Smooth muscle cell (in vitro differentiated cells): ENCODE measurements at regions not wholly inside any gene's neighbourhood (a gene's known extent, or its start where the extent isn't known, plus 50 kb on each side); places are given as distances from the start of the nearest gene placed in this dataset.

Source experiments
- DNase-seq: peaks from one replicate; lab custom pipeline; 2025; ENCODE audit not compliant: unreplicated experiment; lab: John Stamatoyannopoulos, UW
- H2AFZ ChIP-seq: fragments of 200-600 bp; sonication (generic); 2 replicates; pipeline ENCODE4 v1.6.0; 2016; ENCODE audit warnings: antibody characterized with exemption, low read depth, mild to moderate bottlenecking
- H3F3A ChIP-seq: fragments of 200-600 bp; sonication (generic); 2 replicates; pipeline ENCODE4 v1.6.0; 2017; ENCODE audit warnings: antibody characterized with exemption, low read depth
- H3K27ac ChIP-seq: fragments of 200-600 bp; sonication (generic); 2 replicates; pipeline ENCODE4 v1.5.1; 2016; ENCODE audit warnings: low read depth, mild to moderate bottlenecking
- H3K27me3 ChIP-seq: fragments of 200-600 bp; sonication (generic); 2 replicates; pipeline ENCODE4 v1.6.1; 2016; ENCODE audit warnings: low read depth, mild to moderate bottlenecking
- H3K36me3 ChIP-seq: fragments of 200-600 bp; sonication (generic); 2 replicates; pipeline ENCODE4 v1.5.1; 2016; ENCODE audit warnings: low read depth
- H3K4me1 ChIP-seq: fragments of 200-600 bp; sonication (generic); 2 replicates; pipeline ENCODE4 v1.5.1; 2016; ENCODE audit warnings: low read depth
- H3K4me2 ChIP-seq: fragments of 200-600 bp; sonication (generic); 2 replicates; pipeline ENCODE4 v1.6.0; 2016; ENCODE audit warnings: mild to moderate bottlenecking
- H3K4me3 ChIP-seq: fragments of 200-600 bp; sonication (generic); 2 replicates; pipeline ENCODE4 v1.5.1; 2016; ENCODE audit warnings: mild to moderate bottlenecking
- H3K79me2 ChIP-seq: fragments of 200-600 bp; sonication (generic); 2 replicates; pipeline ENCODE4 v1.6.0; 2016; ENCODE audit warnings: low read depth, mild to moderate bottlenecking
- H3K9ac ChIP-seq: fragments of 200-600 bp; sonication (generic); 2 replicates; pipeline ENCODE4 v1.6.0; 2016; ENCODE audit warnings: low read depth
- H3K9me3 ChIP-seq: fragments of 200-600 bp; sonication (generic); replicated peaks from 2 replicates; pipeline ENCODE4 v1.5.1; 2016; ENCODE audit warnings: low read depth
- H4K20me1 ChIP-seq: fragments of 200-600 bp; sonication (generic); 2 replicates; pipeline ENCODE4 v1.6.0; 2016; ENCODE audit warnings: low read depth
- WGBS: methylation state at CpG from one replicate; pipeline ENCODE4 v1.1.7; 2016; ENCODE audit warnings: low lambda C conversion rate; 5-methylcytosine and 5-hydroxymethylcytosine counted together
- TF ChIP-seq, protein P1 (sequence below): fragments of 200-600 bp; sonication (generic); IDR thresholded peaks from 2 replicates; pipeline ENCODE4 v1.5.1; 2017; ENCODE audit warnings: borderline replicate concordance, mild to moderate bottlenecking, antibody characterized with exemption; ENCODE audit not compliant: insufficient read depth, poor library complexity, severe bottlenecking

- Histone ChIP-seq H2AFZ (no peak overlapping the region), H3K4me2 (no peak overlapping the region), H4K20me1 (no peaks in the 10 kb centered on the region), H3K27me3 (no peaks in the 10 kb centered on the region), H3K4me3 (no peak overlapping the region), H3K27ac (no peak overlapping the region), H3K9ac (no peak overlapping the region), H3K9me3 (no peaks in the 10 kb centered on the region), H3K4me1 (peaks cover 2% of the 10 kb centered on the region), H3K79me2 (no peaks in the 10 kb centered on the region), H3K36me3 (no peaks in the 10 kb centered on the region), H3F3A (no peaks in the 10 kb centered on the region)
- no peak for DNase-seq
- TF ChIP-seq, protein P1, sequence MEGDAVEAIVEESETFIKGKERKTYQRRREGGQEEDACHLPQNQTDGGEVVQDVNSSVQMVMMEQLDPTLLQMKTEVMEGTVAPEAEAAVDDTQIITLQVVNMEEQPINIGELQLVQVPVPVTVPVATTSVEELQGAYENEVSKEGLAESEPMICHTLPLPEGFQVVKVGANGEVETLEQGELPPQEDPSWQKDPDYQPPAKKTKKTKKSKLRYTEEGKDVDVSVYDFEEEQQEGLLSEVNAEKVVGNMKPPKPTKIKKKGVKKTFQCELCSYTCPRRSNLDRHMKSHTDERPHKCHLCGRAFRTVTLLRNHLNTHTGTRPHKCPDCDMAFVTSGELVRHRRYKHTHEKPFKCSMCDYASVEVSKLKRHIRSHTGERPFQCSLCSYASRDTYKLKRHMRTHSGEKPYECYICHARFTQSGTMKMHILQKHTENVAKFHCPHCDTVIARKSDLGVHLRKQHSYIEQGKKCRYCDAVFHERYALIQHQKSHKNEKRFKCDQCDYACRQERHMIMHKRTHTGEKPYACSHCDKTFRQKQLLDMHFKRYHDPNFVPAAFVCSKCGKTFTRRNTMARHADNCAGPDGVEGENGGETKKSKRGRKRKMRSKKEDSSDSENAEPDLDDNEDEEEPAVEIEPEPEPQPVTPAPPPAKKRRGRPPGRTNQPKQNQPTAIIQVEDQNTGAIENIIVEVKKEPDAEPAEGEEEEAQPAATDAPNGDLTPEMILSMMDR = no peak
- 66% methylated on average over 5 of the region's 5 CpGs for WGBS
These were observed 185.6 kb upstream of the DMRT1 start for GRCh38 chr9:655875-656274.

GRCh38 chr9:656926-657568, 184.4 kb upstream of the DMRT1 start:
- H3K4me1 ChIP-seq = peaks cover 2% of the 10 kb centered on the region
- 64% methylated on average over 3 of the region's 3 CpGs for WGBS
- no peak overlapping the region for H3K4me2 ChIP-seq
- H3K79me2 ChIP-seq = no peaks in the 10 kb centered on the region
- no peaks in the 10 kb centered on the region for H3K27me3 ChIP-seq
- H3K9ac ChIP-seq = no peak overlapping the region
- TF ChIP-seq, protein P1 = no peak
- no peaks in the 10 kb centered on the region for H3K9me3 ChIP-seq
- no peaks in the 10 kb centered on the region for H3F3A ChIP-seq
- DNase-seq = no peak
- H3K27ac ChIP-seq = no peak overlapping the region
- no peak overlapping the region for H2AFZ ChIP-seq
- no peaks in the 10 kb centered on the region for H4K20me1 ChIP-seq
- no peak overlapping the region for H3K4me3 ChIP-seq
- H3K36me3 ChIP-seq = no peaks in the 10 kb centered on the region

GRCh38 chr9:659286-659685, 182.2 kb upstream of the DMRT1 start:
- no peak overlapping the region for H3K4me2 ChIP-seq
- H3K9me3 ChIP-seq = no peaks in the 10 kb centered on the region
- no peak overlapping the region for H3K4me3 ChIP-seq
- no peaks in the 10 kb centered on the region for H4K20me1 ChIP-seq
- H3K9ac ChIP-seq = no peak overlapping the region
- DNase-seq = no peak
- H2AFZ ChIP-seq = no peak overlapping the region
- peaks cover 2% of the 10 kb centered on the region for H3K4me1 ChIP-seq
- TF ChIP-seq, protein P1 = no peak
- H3K79me2 ChIP-seq = no peaks in the 10 kb centered on the region
- H3K36me3 ChIP-seq = no peaks in the 10 kb centered on the region
- H3K27ac ChIP-seq = no peak overlapping the region
- WGBS = 81% methylated on average over 5 of the region's 5 CpGs
- no peaks in the 10 kb centered on the region for H3K27me3 ChIP-seq
- no peaks in the 10 kb centered on the region for H3F3A ChIP-seq

DNA sequence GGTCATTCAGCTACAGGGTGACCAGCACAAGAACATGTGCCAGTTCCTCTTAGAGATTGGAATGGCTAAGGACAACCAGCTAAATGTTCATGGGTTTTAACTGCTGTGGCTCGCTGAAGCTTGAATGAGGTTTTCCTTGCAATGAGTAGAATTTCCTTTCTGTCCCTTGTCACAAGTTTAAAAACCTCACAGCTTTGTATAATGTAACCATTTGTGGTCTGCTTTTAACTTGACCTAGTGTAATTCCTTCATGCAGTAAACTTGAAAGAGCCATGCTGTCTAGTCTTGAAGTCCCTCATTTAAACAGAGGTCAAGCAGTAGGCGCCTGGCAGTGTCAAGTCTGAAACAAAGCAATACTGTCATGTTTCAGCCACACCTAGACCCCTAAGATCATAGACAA, 181.3 kb upstream of the DMRT1 start:
- TF ChIP-seq, protein P1 = no peak
- no peak overlapping the region for H2AFZ ChIP-seq

More for the DNA sequence above, 181.3 kb upstream of the DMRT1 start:
- H4K20me1 ChIP-seq = no peaks in the 10 kb centered on the region
- peaks cover 2% of the 10 kb centered on the region for H3K4me1 ChIP-seq
- no peak for DNase-seq
- H3K4me2 ChIP-seq = no peak overlapping the region
- no peaks in the 10 kb centered on the region for H3K27me3 ChIP-seq
- H3K36me3 ChIP-seq = no peaks in the 10 kb centered on the region
- H3K4me3 ChIP-seq = no peak overlapping the region
- H3K79me2 ChIP-seq = no peaks in the 10 kb centered on the region
- H3F3A ChIP-seq = no peaks in the 10 kb centered on the region
- H3K9ac ChIP-seq = no peak overlapping the region
- no peak overlapping the region for H3K27ac ChIP-seq
- WGBS = 24% methylated on average over 2 of the region's 2 CpGs
- H3K9me3 ChIP-seq = no peaks in the 10 kb centered on the region
